Hypothalamus (tissue), 51 donors: ENCODE measurements at regions not wholly inside any gene's neighbourhood (a gene's known extent, or its start where the extent isn't known, plus 50 kb on each side); places are given as distances from the start of the nearest gene placed in this dataset.
"Not testable (repeated sequence)": the region's sequence is repeated elsewhere in the genome, so short reads cannot be mapped to it uniquely, and the experiment has no call there.

Source experiments
- DNase-seq, 51 donors: peaks; one replicate each; lab custom pipeline; 2025; lab: John Stamatoyannopoulos, UW

GRCh38 chr10:15921423-15921945 lies 61.2 kb upstream of the MINDY3 start:
- DNase-seq: not testable (repeated sequence)

GRCh38 chr10:15931376-15931775 lies 71.1 kb upstream of the MINDY3 start:
- no peak for DNase-seq

GRCh38 chr10:15939543-15939942 lies 79.2 kb upstream of the MINDY3 start:
- DNase-seq: not testable (repeated sequence)

- no peak for DNase-seq
Measured at GRCh38 chr10:15943426-15943825, 83.1 kb upstream of the MINDY3 start.

GRCh38 chr10:15954188-15954587 lies 93.9 kb upstream of the MINDY3 start:
- DNase-seq: no peak

GRCh38 chr10:15960277-15960676 lies 100.0 kb upstream of the MINDY3 start:
- DNase-seq: no peak

GRCh38 chr10:15972736-15973135 lies 112.4 kb upstream of the MINDY3 start:
- not testable (repeated sequence) for DNase-seq

GRCh38 chr10:15985690-15986089 lies 125.4 kb upstream of the MINDY3 start:
- DNase-seq: no peak

- DNase-seq: no peak
Measured at GRCh38 chr10:15990535-15991129, 130.3 kb upstream of the MINDY3 start.

- no peak for DNase-seq
Measured at GRCh38 chr10:15997313-15997712, 137.0 kb upstream of the MINDY3 start.

- DNase-seq: no peak
Measured at GRCh38 chr10:16001581-16001980, 141.3 kb upstream of the MINDY3 start.

GRCh38 chr10:16009785-16010184 lies 149.5 kb upstream of the MINDY3 start:
- DNase-seq: no peak

- no peak for DNase-seq
Measured at GRCh38 chr10:16011548-16011947, 151.2 kb upstream of the MINDY3 start.

GRCh38 chr10:16014469-16014868 lies 154.2 kb upstream of the MINDY3 start:
- DNase-seq: no peak

GRCh38 chr10:16016688-16017087 lies 156.4 kb upstream of the MINDY3 start:
- no peak for DNase-seq

GRCh38 chr10:16020836-16021235 lies 160.5 kb upstream of the MINDY3 start:
- DNase-seq: no peak

GRCh38 chr10:16026832-16027231 lies 166.5 kb upstream of the MINDY3 start:
- DNase-seq: not testable (repeated sequence)

- DNase-seq: no peak
Measured at GRCh38 chr10:16030562-16030961, 170.3 kb upstream of the MINDY3 start.

- DNase-seq: no peak
Measured at GRCh38 chr10:16049050-16049449, 188.7 kb upstream of the MINDY3 start.

GRCh38 chr10:16049782-16050181 lies 189.5 kb upstream of the MINDY3 start:
- peak in 1 of 51 donors; percentile 27 for DNase-seq

GRCh38 chr10:16063350-16063749 lies 203.0 kb upstream of the MINDY3 start:
- DNase-seq: no peak

- DNase-seq: not testable (repeated sequence)
Measured at GRCh38 chr10:16083551-16083950, 223.2 kb upstream of the MINDY3 start.

- no peak for DNase-seq
Measured at GRCh38 chr10:16105082-16105481, 244.8 kb upstream of the MINDY3 start.
